SKM-1 treated with dmso at 0.1 percent for 144 hours (cell line): ENCODE measurements at regions not wholly inside any gene's neighbourhood (a gene's known extent, or its start where the extent isn't known, plus 50 kb on each side); places are given as distances from the start of the nearest gene placed in this dataset.
"Not testable (repeated sequence)": the region's sequence is repeated elsewhere in the genome, so short reads cannot be mapped to it uniquely, and the experiment has no call there.

ENCODE experiments used
- DNase-seq: peaks from one replicate; lab custom pipeline; 2025; ENCODE audit not compliant: unreplicated experiment; lab: John Stamatoyannopoulos, UW

- no peak for DNase-seq
These were observed 1139.7 kb upstream of the SPRY2 start for GRCh38 chr13:81480634-81481033.

- no peak for DNase-seq
These were observed 1132.5 kb upstream of the SPRY2 start for GRCh38 chr13:81473366-81473899.

GRCh38 chr13:81458170-81458569 lies 1117.2 kb upstream of the SPRY2 start:
- no peak for DNase-seq

- no peak for DNase-seq
These were observed 1105.5 kb upstream of the SPRY2 start for GRCh38 chr13:81446441-81446840.

- DNase-seq: no peak
These were observed 1102.0 kb upstream of the SPRY2 start for GRCh38 chr13:81442904-81443303.

- DNase-seq: no peak
These were observed 1084.4 kb upstream of the SPRY2 start for GRCh38 chr13:81425286-81425685.

GRCh38 chr13:81409284-81409683 lies 1068.4 kb upstream of the SPRY2 start:
- DNase-seq: no peak

GRCh38 chr13:81408647-81409046 lies 1067.7 kb upstream of the SPRY2 start:
- no peak for DNase-seq

GRCh38 chr13:81406639-81407292 lies 1065.8 kb upstream of the SPRY2 start:
- no peak for DNase-seq

- DNase-seq: no peak
These were observed 1065.1 kb upstream of the SPRY2 start for GRCh38 chr13:81406022-81406421.

- DNase-seq: no peak
These were observed 1055.3 kb upstream of the SPRY2 start for GRCh38 chr13:81396192-81396591.

GRCh38 chr13:81395368-81395767 lies 1054.4 kb upstream of the SPRY2 start:
- DNase-seq: no peak

- no peak for DNase-seq
These were observed 1053.7 kb upstream of the SPRY2 start for GRCh38 chr13:81394640-81395039.

GRCh38 chr13:81393721-81394120 lies 1052.8 kb upstream of the SPRY2 start:
- DNase-seq: no peak

GRCh38 chr13:81393110-81393509 lies 1052.2 kb upstream of the SPRY2 start:
- no peak for DNase-seq

GRCh38 chr13:81388400-81388799 lies 1047.5 kb upstream of the SPRY2 start:
- DNase-seq: no peak

- no peak for DNase-seq
These were observed 1042.5 kb upstream of the SPRY2 start for GRCh38 chr13:81383444-81383843.

- DNase-seq: no peak
These were observed 1041.3 kb upstream of the SPRY2 start for GRCh38 chr13:81382246-81382645.

- DNase-seq: no peak
These were observed 1040.6 kb upstream of the SPRY2 start for GRCh38 chr13:81381560-81381959.

GRCh38 chr13:81379183-81379582 lies 1038.3 kb upstream of the SPRY2 start:
- no peak for DNase-seq

- no peak for DNase-seq
These were observed 1037.0 kb upstream of the SPRY2 start for GRCh38 chr13:81377921-81378320.

- DNase-seq: no peak
These were observed 1034.8 kb upstream of the SPRY2 start for GRCh38 chr13:81375709-81376108.

GRCh38 chr13:81362711-81363110 lies 1021.8 kb upstream of the SPRY2 start:
- DNase-seq: not testable (repeated sequence)
